UCSD-AML1 (cell line): ENCODE measurements at regions not wholly inside any gene's neighbourhood (a gene's known extent, or its start where the extent isn't known, plus 50 kb on each side); places are given as distances from the start of the nearest gene placed in this dataset.
"Not testable (repeated sequence)": the region's sequence is repeated elsewhere in the genome, so short reads cannot be mapped to it uniquely, and the experiment has no call there.

Experiments used
- DNase-seq: peaks from one replicate; lab custom pipeline; 2025; ENCODE audit not compliant: unreplicated experiment; lab: John Stamatoyannopoulos, UW

DNA sequence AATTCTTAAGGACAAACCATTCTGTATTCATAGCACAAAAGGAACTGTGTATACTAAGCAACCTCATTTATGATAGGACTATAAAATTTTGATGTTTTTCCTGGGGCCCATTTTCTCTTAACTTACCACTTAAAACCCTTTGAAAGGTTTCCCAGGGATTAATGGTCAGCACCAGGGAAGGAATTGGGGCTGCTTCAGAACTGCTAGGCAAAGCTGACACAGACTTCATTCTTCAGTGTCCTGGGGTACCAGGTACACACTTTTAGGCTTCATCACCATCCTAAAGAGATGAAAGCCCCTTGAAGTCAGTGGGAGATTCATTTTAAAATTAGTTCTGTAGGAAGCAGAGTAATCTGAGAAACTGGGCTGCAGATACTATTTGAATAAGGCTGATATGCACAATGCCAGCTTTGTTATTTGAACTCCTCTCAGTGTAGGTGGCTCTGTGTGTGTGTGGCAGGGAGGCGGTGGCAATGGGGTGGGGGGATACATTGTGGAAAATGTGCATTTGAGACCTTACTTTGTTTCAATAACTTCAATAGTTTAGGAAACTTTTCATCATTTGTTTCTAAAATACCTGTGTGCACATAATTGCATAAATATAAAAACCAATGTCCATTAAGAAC lies 329.3 kb upstream of the DCN start:
- no peak for DNase-seq

DNA sequence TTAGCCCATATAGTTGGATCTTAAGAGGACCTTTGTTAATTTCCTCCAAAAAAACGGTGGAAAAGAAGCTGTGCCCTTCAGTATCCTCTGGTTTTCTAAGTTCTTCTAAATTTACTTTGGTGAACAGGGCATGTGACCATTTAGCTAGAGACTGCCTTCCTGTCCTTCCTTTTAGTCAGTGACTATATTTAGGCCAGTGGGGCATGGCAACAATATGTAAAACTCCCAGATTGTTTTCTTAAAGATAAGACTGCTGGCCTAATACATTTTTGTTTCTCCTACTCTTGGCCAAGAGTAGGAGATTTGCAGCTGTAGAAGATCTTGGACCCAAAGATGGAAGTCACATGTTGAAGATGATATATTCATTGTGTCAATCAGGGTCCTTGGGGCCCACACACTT lies 325.1 kb upstream of the DCN start:
- DNase-seq, result no peak

DNA sequence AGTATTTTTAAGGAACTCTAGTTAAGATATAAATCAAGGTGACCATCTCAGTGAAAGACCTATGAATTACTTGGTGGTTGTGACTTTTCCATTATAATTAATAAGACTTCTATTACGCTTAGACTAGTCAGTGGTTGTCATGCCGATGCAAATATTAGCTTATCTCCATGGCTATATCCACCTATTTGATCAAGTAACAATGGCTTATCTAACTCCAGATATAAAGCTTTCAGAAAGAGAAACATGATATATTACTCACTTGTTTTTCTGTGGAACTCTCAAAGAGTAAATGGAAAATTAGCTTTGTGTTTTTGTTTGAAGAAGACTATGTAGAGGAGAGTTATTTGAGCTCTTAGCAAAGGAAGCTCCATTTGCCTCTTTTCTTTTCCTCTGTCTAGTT lies 323.8 kb upstream of the DCN start:
- DNase-seq, result no peak

DNA sequence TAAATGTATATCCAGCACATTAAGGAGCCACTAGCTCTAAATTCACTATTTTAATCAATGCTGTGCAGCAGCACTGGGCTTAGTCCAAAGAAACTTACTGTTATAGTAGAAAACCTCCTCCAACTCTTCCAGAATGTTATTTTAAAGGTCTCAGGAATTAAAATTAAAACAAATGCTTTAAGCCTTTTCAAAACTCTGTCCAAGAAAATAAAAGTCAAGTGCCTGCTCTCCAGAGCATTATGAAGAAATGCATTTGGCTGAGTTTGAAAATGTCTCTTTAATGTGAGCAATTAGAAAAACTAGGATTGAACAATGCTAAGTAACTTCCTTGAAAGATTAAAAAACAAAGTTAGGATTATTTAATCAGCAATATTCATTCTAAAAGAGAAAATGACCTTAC lies 322.4 kb upstream of the DCN start:
- no peak for DNase-seq

DNA sequence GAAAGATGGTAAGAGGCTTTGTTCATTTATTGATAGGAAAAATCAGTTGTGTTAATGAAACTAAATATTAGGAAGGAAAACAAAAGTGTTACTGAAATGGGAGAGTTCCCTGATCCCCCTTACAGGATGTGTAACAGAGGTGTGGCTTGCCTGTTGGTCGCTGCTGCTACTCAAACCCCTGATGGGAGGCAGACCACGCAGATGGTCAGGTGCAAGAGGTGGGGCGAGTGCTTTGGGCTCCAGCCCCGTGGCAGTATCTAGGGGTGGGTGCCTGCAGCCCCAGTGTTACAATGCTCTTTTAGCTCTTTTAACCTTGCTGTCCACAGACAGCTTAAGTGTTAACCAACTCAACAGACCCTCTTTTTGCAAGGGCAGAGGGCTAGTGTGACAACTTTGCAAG lies 319.6 kb upstream of the DCN start:
- DNase-seq, result peak; percentile 3

DNA sequence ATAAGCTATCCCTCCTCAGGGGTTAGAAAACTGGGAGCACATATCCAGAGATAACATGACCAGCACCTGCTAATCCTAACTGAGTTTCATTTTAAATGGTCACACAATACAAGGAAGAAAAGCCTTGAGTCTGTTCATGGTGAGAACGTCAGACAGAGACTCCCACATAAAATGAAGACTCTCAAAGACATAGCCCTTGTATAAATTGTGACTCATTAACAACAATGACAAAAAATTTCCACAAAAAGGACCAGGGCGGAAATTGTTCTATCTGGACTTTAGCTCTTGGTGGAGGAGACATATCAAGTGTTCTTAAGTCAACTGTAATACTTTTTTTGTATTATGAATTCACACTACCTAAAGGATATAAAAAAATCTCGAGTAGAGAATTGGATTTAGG lies 313.7 kb upstream of the DCN start:
- no peak for DNase-seq

DNA sequence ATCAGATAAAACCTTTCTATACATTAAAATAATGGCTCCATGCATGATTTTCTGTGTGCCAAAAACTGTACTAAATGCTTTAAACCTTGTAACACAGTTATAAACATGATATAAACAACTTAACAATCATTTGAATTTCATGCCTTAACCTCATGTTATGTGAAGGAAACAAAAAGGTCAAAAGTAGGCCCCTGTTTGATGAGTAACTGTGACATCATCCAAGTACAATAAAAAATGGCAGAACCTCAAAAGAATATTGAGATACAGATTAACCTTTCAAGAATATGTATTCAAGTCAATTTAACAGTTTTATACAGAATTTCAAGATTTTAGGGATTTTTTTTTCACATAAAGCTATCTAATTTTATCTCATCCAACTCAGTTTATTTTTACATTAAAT lies 310.7 kb upstream of the DCN start:
- no peak for DNase-seq

DNA sequence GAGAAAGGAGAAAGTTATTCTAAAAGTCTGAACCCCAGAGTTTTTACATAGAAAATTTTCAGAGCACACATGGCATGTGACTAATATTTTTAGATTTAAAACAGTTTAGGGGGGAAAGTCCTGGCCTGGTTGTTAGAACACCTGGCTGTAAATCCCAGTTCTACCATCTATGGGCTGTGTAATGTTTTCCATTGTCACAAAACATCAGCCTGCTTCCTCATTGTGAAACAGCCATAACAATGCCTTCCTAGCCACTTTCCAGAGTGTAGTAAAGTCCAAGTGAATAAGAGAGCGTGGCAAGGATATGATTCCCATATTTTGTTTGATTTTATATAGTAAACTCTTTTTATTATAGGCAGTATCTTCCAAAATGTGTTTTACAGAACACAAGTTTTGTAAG lies 310.0 kb upstream of the DCN start:
- DNase-seq, result no peak

DNA sequence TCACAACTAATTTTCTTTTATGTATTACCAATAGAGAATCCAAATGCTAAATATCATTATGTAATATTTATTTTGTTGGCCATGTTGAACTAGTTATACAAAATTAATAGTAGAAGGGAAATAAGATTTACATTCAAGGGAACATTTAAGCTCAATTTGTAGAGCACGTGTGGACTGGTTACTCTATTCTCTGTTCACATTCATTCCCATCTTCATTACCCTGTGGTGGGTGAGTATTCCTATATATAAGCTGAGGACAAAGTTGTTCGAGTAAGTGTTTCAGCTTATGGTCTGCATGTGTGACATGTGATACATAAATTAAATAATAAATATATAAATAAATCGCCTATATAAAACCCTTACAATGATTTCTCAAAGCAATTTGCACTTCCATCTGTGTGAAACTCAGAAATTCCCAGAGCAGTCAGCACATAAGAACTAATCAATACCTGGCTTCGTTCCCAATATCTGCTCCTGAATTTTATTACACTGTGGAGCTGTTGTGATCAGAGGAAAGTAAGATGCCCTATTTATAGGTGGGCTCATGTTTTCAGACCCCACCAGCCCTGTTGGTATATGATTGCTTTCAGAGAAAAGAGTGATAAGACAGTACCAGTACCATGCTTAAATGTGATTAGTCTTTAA lies 308.2 kb upstream of the DCN start:
- no peak for DNase-seq

DNA sequence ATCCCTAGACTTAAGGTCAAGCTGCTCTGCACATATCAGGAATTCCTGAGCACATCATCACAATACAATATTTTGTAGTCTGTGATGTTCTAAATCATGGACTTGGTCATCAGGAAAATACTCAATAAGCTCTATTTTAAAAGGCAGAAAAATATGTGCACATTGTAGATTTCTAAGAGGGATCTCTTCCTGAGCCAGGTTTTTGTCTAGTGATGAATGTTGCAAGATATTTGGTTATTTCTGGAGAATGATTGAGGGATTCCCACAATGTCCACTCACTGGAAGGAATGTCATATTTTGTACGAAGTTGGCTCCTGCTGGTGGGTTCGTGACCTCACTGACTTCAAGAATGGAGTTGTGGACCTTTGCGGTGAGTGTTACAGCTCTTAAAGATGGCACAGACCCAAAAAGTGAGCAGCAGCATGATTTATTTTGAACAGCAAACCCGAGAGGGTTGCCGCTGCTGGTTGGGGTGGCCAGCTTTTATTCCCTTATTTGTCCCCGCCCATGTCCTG lies 300.9 kb upstream of the DCN start:
- no peak for DNase-seq

DNA sequence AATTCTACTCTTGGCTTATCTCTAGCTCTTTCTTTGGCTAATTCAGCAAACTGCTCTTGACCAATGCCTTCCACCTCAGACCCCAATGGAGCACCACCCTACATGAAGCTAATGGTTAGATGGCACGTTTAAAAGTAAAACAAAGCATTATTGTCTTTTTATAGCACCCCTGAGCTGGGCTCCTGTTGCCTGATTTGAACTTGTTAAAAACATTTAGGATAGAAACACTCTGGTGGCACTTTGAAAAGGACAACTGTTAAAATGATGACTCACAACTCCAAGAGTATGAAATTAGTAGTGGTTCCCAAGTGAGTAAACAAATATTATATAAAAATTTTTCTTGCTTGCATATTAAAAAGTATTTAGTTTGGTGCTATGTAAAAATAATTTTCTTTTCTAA lies 299.6 kb upstream of the DCN start:
- DNase-seq, result no peak

DNA sequence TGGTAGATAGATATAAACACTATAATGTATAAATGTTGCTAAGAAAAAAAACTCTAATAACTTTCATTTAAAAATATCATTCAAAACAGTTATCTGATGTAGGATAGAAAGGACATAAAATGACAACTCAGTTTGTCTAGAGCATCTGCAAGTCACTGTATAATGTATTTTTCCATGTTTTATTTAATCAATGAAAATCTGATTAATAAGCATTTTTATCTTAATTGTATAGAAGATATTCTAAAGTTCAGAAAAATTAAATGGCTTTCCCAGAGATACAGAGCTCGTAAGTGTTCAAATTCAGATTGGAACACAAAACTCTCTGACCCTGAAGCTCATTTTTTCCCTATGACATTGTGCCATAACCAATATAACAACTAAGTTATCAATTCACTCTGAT lies 295.9 kb upstream of the DCN start:
- DNase-seq, result no peak

DNA sequence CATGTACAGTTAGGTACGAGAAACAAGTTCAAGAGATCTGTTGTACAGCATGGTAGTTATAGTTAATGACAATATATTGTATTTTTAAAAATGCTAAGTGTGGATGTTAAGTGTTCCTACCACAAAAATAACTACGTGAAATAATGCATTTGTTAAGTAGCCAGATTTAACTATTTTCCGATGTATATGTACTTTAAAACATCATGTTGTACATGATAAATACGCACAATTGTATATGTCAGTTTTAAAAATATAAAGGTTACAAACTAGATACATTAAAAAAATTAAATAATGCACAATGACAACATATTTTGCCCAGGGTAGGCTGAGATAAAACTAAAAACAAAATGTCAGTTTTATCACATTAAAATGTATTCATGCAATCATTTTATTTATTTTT lies 285.1 kb upstream of the DCN start:
- no peak for DNase-seq

DNA sequence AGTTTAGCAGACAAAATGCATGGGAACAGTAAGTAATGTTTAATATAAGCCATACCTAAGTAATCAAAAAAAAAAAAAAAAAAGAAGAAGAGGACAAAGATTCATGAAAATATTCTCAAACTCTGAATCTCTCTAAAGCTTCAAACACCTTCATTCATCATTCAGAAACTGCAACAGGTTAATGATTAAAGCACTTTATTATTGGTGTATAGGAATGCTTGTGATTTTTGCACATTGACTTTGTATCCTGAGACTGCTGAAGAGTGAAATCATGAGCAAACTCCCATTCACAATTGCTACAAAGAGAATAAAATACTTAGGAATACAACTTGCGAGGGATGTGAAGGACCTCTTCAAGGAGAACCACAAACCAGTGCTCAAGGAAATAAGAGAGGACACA lies 278.4 kb upstream of the DCN start:
- DNase-seq, result no peak

DNA sequence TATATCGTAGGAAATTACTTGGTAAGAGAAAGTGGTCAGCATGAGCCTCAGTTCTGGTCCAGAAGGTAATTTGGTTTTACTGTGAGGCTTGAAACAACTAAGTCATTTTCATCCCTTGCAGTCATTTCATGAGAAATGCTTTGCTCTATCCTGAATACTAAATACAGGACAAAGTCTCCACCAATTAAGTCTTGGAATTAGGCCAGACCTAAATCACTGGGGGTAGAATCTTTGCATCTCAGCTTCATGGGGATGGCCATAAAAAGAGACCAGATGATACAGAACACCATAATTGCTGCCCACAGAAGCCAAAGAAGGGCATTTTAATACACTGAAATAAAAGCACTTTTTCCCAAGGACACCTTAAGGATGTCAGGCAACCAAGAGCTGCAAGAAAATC lies 277.9 kb upstream of the DCN start:
- no peak for DNase-seq

DNA sequence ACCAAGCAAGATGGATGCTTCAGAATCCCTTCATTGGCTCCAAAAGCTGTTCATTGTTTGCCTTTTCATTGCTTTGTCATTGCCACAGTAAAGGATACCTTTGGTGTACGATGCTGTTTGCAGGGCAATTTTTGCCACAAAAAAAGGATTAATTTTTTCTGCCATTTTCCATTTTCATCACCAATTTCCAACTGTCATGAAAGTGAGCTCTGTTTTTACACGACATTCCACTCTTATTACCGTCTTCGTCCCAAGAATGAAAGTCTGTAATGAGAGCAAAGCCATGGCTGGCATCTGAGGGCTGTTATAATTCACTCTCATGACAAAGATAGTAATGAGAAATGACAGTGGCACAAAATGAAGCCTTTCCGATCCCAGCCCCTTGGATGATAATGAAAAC lies 272.7 kb upstream of the DCN start:
- DNase-seq, result no peak

DNA sequence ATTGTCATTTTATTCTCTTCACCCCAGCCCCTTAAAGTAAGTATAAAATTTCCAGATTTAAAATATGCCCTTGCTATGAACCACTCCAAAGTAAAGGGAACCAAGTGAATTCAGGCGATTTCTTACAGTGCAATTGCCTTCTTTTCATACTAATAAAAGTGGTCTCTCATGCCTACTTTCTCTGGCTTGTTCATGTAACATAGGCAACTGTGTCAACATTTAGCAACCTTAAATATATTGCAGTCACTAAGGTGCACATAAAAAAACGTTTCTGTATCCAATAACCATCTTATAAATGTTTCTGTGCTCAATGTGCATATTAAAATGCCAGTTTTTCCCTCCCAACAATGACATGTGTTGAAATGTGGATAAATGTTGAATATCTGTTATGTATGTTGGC lies 271.6 kb upstream of the DCN start:
- DNase-seq, result no peak

DNA sequence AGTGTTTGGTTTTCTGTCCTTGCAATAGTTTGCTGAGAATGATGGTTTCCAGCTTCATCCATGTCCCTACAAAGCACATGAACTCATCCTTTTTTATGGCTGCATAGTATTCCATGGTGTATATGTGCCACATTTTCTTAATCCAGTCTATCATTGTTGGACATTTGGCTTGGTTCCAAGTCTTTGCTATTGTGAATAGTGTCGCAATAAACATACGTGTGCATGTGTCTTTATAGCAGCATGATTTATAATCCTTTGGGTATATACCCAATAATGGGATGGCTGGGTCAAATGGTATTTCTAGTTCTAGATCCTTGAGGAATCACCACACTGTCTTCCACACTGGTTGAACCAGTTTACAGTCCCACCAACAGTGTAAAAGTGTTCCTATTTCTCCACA lies 269.8 kb upstream of the DCN start:
- DNase-seq, result not testable (repeated sequence)

DNA sequence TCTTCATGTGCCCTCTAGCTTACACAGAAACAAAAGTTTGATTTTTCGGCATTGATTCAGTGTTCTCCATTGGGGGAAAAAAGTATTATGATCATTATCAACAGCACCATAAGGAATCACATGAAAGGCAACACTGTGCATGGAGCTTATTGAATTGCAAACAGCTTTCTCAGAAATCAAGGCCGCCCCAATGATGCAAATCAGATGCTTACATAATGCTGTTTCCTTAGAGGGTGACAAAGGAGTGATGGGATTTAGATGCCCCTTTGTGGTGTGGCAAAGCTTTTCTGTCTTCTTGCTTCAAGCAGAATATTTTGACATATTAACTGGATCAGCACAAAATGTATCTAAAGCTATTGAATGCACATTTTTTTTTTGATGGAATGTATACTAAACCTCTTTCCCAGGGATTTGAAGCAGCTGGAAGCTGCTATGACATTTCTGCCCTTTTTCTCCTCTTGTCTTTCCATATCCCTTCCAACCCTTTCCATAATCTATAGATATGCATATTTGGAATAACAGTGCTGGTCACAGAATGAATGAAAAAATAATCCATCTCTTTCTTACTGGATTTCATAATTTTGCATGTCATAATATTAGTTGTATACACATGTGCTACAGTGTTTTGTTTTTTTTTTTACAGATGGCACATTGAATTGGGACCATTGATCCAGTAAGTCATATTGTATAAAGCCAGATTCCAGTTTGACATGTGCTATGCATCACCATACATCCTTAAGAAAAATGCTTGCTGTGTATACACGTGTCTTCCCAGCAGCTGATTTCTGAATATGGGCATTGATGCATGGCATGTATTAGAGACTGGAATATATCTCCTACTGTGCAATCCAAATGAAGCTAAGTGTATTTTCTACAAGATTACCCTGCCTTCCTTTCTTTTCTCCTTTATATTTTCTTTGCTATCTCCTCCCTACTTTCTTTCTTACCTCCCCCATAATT lies 259.7 kb upstream of the DCN start:
- no peak for DNase-seq

DNA sequence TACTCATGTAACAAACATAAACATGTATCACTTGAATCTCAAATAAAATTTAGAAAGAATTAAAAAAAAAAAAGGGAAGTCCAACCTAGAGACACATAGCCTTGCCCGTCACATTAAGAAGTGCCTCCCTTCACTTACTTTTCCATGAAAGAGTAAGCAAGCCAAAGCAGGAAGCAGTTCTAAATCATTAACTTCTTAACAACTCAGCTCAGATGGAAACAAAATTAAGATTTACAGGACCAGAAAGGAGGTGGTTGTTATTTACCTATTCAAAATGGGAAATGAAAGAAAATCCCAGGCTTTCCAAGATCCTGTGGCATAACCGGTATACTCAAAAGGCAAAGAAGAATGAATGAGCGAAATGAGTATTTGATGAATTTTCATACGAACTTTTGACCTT lies 258.6 kb upstream of the DCN start:
- DNase-seq, result no peak

DNA sequence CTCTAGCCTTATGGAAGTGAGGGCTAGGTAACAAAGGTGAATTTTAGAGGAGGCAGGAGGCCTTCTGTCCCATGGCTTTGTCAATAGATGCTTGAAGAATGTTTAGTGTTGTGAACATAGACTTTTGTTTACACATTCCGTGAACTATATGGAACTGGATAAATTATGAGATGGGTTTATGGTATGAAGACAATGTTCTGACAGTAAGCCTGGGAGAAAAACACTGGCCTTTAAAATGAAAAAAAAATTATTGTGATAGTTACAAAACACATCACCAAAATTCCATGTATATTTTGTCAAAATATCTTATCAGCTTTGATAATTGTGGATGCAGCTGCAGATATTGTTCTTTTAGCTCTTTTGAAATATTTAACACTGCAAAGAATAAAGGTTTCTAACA lies 251.5 kb upstream of the DCN start:
- no peak for DNase-seq

DNA sequence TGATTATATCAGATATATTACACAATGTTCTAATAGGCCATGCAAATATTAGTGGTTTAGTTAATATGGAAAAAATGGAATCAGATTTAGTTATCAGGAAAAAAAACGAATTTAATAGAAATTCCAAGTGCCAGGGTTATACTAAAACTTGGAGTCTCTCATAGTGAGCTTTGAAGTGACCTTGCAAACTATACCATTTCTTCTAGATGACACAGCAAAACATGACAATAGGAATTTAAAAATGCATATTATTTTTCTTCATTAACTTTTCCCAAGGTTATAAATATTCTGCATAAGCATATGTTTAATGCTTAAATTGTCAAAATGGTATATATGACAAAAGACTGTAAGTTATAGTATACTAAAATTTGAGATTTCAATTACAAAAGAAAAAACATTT lies 250.1 kb upstream of the DCN start:
- DNase-seq, result no peak
